Heart right ventricle (tissue), 16 donors: ENCODE measurements at regions not wholly inside any gene's neighbourhood (a gene's known extent, or its start where the extent isn't known, plus 50 kb on each side); places are given as distances from the start of the nearest gene placed in this dataset.

ENCODE experiments used
- ATAC-seq, 8 donors: fragments of 200-7000 bp; cut with Tn5 transposase; one replicate each; pipeline ENCODE4 v1.9.1; 2020; ENCODE audit warnings: mild to moderate bottlenecking in 8 of 8, moderate library complexity in 8 of 8, moderate number of reproducible peaks in 1 of 8
- DNase-seq, 2 donors: peaks; one replicate each; pipeline ENCODE4 v3.0.0-alpha.2; 2020
- H3K27ac ChIP-seq, 10 donors: fragments of 200-600 bp; sonication (generic) in 2 of 10; one replicate each; pipeline versions ENCODE4 v1.5.0 to v1.8.0; 2020 to 2022; ENCODE audit warnings: mild to moderate bottlenecking in 3 of 10
- H3K27me3 ChIP-seq, 7 donors: fragments of 200-600 bp; one replicate each; pipeline ENCODE4 v1.8.0; 2021 to 2022; ENCODE audit warnings: mild to moderate bottlenecking in 2 of 7
- H3K36me3 ChIP-seq, 9 donors: fragments of 200-600 bp; sonication (generic) in 1 of 9; one replicate each; pipeline versions ENCODE4 v1.5.0 to v1.8.0; 2020 to 2022; ENCODE audit warnings: mild to moderate bottlenecking in 2 of 9
- H3K4me1 ChIP-seq, 9 donors: fragments of 200-600 bp; sonication (generic) in 1 of 9; one replicate each; pipeline versions ENCODE4 v1.5.0 to v1.8.0; 2020 to 2022; ENCODE audit warnings: mild to moderate bottlenecking in 4 of 9
- H3K4me3 ChIP-seq, 10 donors: fragments of 200-600 bp; sonication (generic) in 2 of 10; one replicate each; pipeline versions ENCODE4 v1.5.0 to v1.8.0; 2020 to 2022; ENCODE audit warnings: mild to moderate bottlenecking in 7 of 10, moderate library complexity in 2 of 10
- H3K9me3 ChIP-seq, 11 donors: fragments of 200-600 bp in 10 of 11; sonication (generic) in 2 of 11; one replicate each; pipeline versions ENCODE4 v1.5.0 to v1.8.0; 2013 to 2022; ENCODE audit warnings: mild to moderate bottlenecking in 2 of 11, control low read depth in 1 of 11, moderate library complexity in 1 of 11
- WGBS, 2 donors: extraction: QIAGEN DNeasy Blood & Tissue Kit; methylation state at CpG; one replicate each; pipeline ENCODE4 v1.1.7; 2013; ENCODE audit warnings: inconsistent platforms in 1 of 2; 5-methylcytosine and 5-hydroxymethylcytosine counted together
- intact Hi-C, 10 donors: fragments of 100-400 bp; cut with DNase I; formaldehyde crosslinking; loops; one replicate each; pipeline versions ENCODE4 v1.11.1 to v1.14.2; 2022
- TF ChIP-seq, protein P1 (sequence below), 9 donors: fragments of 200-600 bp; sonication (generic) in 2 of 9; IDR thresholded peaks; one replicate each; pipeline versions ENCODE4 v1.5.0 to v1.8.0; 2021 to 2022; ENCODE audit warnings: antibody characterized with exemption in 9 of 9, mild to moderate bottlenecking in 5 of 9, moderate library complexity in 1 of 9
- donor health status: Arrhythmogenic right ventricular cardiomyopathy.
- donor health status: ischemic (EF 13 %, LVEDD 7.1; RV severe dilation, severe dysfunction).
- donor health status: healthy with polysubstance abuse.
- donor health status: DM: no; HTN: yes; CAD: no.
- donor health status: DM: no; HTN: no; CAD: no.
- donor health status: ischemic (EF 25% LVEDD 6.9; RV normal size, moderate dysfunction).
- donor health status: ischemic (EF 25% LVEDD 5.7; RV mildly dilated, moderate dysfunction).
- donor health status: healthy.
- donor health status: DM: yes; HTN: yes; CAD: no.
- donor health status: Ischemic cardiomyopathy.
- donor health status: ischemic (EF 35%, LVEDD 5.7; RV mildly dilated, moderate dysfunction).
- donor health status: nonischemic (EF 11% LVEDD 7.7; RV severe dilation, severe dysfunction).
- donor health status: DM: yes; HTN: yes; CAD: no.
- donor health status: PGD.
- donor health status: ischemic (EF 29% LVEDD 5.4; RV normal size, mild dysfunction).
- donor health status: nonischemic (EF 23%, LVEDD 6.1; RV moderate dilation, normal function).

- H3K36me3 ChIP-seq: no peaks in the 10 kb centered on the region
- intact Hi-C loops: no loop called here
- TF ChIP-seq, protein P1, sequence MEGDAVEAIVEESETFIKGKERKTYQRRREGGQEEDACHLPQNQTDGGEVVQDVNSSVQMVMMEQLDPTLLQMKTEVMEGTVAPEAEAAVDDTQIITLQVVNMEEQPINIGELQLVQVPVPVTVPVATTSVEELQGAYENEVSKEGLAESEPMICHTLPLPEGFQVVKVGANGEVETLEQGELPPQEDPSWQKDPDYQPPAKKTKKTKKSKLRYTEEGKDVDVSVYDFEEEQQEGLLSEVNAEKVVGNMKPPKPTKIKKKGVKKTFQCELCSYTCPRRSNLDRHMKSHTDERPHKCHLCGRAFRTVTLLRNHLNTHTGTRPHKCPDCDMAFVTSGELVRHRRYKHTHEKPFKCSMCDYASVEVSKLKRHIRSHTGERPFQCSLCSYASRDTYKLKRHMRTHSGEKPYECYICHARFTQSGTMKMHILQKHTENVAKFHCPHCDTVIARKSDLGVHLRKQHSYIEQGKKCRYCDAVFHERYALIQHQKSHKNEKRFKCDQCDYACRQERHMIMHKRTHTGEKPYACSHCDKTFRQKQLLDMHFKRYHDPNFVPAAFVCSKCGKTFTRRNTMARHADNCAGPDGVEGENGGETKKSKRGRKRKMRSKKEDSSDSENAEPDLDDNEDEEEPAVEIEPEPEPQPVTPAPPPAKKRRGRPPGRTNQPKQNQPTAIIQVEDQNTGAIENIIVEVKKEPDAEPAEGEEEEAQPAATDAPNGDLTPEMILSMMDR (IDR thresholded peaks at IDR 0.05): no peak
These were observed 251.7 kb upstream of the MAD2L1 start for GRCh38 chr4:120318196-120318846.

DNA sequence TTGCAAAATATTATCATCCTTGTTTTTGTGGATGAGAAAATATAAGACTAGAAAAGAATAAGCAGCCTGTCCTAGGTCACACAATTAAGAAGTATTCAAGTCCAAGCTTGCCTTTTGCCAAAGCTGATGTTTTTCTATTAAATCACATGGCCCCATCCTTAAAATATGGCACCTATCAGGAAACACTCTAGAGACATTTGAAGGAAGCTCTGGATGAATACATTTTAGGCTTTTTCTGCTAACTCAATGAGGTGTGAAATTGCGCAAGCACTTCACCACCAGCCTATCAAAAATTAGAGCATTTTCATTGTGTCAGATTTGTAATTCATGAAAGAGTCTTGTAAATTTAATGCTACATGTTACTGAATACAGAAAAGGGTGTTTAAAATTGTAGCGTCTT is 251.1 kb upstream of the MAD2L1 start:
- H3K4me1 ChIP-seq: peaks cover 0 to 8% (median 0%) of the 10 kb centered on the region in 9 donors
- intact Hi-C loops: no loop called here
- TF ChIP-seq, protein P1 (IDR thresholded peaks at IDR 0.05): no peak
- no peaks in the 10 kb centered on the region for H3K9me3 ChIP-seq
- H3K4me3 ChIP-seq: no peak overlapping the region
- ATAC-seq: no peak
- H3K27ac ChIP-seq: no peak overlapping the region
- no peaks in the 10 kb centered on the region for H3K27me3 ChIP-seq
- no peaks in the 10 kb centered on the region for H3K36me3 ChIP-seq
- WGBS, 2 donors: 90 to 92% methylated on average over 2 of the region's 2 CpGs
- no peak for DNase-seq

More at GRCh38 chr4:120318196-120318846, 251.7 kb upstream of the MAD2L1 start:
- ATAC-seq (no peak), DNase-seq (no peak)
- 43% methylated on average over 5 of the region's 5 CpGs for WGBS, 2 donors
- Histone ChIP-seq H3K27me3 (no peaks in the 10 kb centered on the region), H3K4me1 (peaks cover 0 to 8% (median 0%) of the 10 kb centered on the region in 9 donors), H3K27ac (no peak overlapping the region), H3K4me3 (no peak overlapping the region), H3K9me3 (no peaks in the 10 kb centered on the region)

- H3K27me3 ChIP-seq: no peaks in the 10 kb centered on the region
- no peak for DNase-seq
- WGBS, 2 donors: 49 to 63% methylated on average over 1 of the region's 1 CpG
- intact Hi-C loops: no loop called here
- peaks cover 0 to 8% (median 0%) of the 10 kb centered on the region in 9 donors for H3K4me1 ChIP-seq
- no peaks in the 10 kb centered on the region for H3K9me3 ChIP-seq
- no peaks in the 10 kb centered on the region for H3K36me3 ChIP-seq
- H3K27ac ChIP-seq: no peak overlapping the region
- H3K4me3 ChIP-seq: no peak overlapping the region
- TF ChIP-seq, protein P1 (IDR thresholded peaks at IDR 0.05): no peak
- ATAC-seq: no peak
These were observed 249.8 kb upstream of the MAD2L1 start for GRCh38 chr4:120316416-120316815.

DNA sequence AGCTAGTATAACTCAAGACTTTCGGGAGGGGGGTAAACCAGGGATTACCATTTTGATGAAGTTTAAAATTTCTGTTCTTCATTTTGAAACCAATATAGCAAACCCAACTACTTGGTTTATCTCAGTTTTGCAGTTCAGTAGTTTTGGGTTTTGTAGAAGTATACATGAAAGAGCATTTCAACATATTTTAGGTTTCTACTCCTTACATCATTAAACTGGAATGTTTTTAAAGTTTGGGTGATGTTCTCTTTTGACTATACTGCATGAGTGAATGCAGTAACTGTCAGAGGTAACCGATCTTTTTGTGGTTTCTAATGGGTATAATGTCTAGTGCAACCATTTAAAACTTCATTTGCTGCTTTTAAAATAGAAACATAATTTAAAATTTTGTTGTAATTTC is 248.3 kb upstream of the MAD2L1 start:
- TF ChIP-seq, protein P1 (IDR thresholded peaks at IDR 0.05): no peak
- intact Hi-C loops: no loop called here
- no peaks in the 10 kb centered on the region for H3K36me3 ChIP-seq

More for the DNA sequence above, 248.3 kb upstream of the MAD2L1 start:
- no peaks in the 10 kb centered on the region for H3K9me3 ChIP-seq
- no peak for ATAC-seq
- no peak overlapping the region for H3K27ac ChIP-seq
- peaks cover 0 to 8% (median 0%) of the 10 kb centered on the region in 9 donors for H3K4me1 ChIP-seq
- no peak for DNase-seq
- no peaks in the 10 kb centered on the region for H3K27me3 ChIP-seq
- 77 to 91% methylated on average over 2 of the region's 2 CpGs for WGBS, 2 donors
- no peak overlapping the region for H3K4me3 ChIP-seq
